Stimulated activated CD4-positive, alpha-beta T cell treated with anti-CD3 and anti-CD28 coated beads, Interleukin-1b, Interleukin-23, amount 100 ng/mL, for 1 hour (primary cell): ENCODE measurements at regions not wholly inside any gene's neighbourhood (a gene's known extent, or its start where the extent isn't known, plus 50 kb on each side); places are given as distances from the start of the nearest gene placed in this dataset.

Source experiments
- DNase-seq, 2 donors: peaks; one replicate each; pipeline ENCODE4 v3.0.0-alpha.2; 2020; ENCODE audit warnings: low read depth in 2 of 2

DNA sequence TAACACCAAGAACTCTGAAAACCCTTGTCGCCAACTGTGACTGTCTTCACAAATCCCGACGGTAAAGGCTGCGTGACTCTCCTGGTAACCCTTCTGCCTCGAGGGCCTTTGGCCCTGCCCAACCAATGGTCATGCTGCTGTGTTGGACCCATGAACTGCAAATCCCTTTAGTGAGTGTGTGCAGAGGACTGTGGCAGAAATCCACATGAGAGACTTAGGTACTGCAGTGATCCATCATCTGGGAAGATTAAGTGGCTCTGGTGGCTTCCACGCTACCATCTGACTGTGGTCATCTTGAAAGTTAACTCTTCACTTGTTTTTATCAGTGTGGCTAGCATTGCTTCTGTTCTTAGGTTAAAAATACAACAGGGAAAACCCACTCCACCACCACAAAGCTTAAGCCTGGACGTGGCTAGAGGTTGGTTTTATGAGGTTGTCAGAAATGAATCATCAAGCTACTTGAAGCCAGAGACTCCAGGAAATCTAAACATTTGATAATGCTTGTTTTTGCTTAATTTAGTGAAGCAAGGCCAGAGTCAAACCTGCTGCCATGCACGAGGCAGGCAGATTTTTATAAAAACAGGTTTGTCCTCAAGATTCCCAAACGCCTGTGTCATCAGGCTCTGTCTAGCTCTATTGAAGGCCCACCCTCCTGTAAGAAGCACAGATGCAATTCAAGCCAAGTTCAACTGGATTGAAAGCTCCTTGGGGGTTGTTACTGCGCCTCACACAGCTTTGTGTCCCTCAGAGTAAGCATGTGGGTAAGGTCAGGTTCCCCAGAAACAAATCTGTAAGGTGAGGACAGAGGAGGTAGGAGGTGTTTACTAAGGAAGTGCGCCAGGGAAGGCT, 52.7 kb upstream of the ERCC6L2 start:
- no peak for DNase-seq

DNA sequence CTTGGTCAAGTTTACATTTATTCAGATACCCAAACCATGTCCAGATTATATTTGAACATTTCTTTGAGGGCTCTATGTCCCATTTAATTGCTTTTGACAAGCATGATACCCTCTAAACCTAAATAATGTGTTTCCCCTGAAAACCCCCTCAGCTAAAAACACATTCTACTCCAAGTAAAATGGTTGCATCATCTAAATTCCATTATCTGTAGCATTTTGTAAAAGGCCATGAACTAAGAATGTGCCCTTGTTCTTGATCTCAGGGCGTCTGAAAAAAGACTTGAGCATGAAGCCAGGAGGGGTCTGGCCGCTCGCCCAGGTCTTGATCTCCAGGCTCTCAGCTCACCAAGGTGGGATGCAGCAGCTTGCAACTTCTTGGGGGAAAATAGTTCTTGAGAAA, 53.5 kb upstream of the ERCC6L2 start:
- DNase-seq = no peak

GRCh38 chr9:95820074-95820473, 55.4 kb upstream of the ERCC6L2 start:
- DNase-seq = no peak

DNA sequence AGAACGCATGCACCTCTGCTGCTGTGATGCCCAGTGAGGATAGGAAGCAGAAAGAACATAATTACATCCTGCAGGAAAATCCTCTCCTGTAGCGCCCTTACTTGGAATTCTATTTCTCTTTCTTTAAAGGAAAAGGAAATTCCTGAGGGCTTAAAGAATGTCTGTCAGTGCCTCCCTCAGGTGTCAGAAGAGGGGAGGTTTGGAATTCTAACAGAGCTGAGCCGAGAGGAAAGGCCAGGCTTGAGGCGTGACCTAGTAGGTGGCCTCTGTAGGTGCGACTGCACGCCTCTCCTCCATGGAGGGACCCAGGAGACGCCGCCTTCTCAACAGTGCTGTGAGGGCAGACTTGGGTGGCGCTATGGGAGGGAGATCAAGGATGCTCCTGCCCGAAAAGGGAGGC, 55.9 kb upstream of the ERCC6L2 start:
- no peak for DNase-seq

- no peak for DNase-seq
These were observed 58.3 kb upstream of the ERCC6L2 start for GRCh38 chr9:95817205-95817604.

- no peak for DNase-seq
These were observed 58.8 kb upstream of the ERCC6L2 start for GRCh38 chr9:95816716-95817115.

DNA sequence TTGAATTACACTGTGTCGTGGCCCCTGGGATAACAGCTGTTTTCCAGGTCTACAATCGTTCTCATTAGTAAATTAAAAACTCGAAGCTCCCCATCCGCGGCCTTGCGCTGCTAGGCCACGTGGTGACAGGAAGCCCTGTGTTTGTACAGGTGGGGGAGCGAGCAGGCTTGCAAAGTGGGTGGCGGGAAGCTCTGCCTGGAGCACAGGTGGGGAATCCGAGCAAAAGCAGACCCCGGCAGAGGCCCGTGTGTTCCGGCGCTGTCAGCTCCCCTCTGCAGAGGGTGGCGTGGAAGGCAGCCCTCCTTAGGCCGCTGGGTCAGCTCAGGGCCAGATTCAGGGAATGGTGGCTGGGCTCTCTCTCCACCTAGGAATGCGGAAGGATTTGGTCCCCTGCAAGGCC, 59.5 kb upstream of the ERCC6L2 start:
- DNase-seq = no peak

DNA sequence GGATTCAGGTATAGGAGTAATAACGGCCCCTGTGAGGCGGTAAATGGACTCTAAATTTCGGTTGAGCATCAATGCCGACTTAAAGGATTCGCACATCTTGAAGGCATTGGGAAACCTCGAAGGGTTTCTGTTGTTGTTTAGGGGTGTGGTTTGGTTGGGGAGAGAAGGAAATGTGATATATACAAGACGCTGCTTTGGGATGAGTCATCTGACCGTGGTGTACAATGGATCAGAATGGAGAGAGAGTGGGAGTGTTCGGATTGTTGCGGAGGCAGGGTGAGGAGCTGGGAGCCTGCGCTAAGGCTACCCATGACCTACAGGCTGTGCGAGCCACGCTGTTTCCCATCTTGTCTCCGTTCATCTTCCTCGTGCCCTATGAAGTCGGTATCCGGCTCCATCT, 60.4 kb upstream of the ERCC6L2 start:
- DNase-seq = no peak

- no peak for DNase-seq
These were observed 61.6 kb upstream of the ERCC6L2 start for GRCh38 chr9:95813923-95814322.

DNA sequence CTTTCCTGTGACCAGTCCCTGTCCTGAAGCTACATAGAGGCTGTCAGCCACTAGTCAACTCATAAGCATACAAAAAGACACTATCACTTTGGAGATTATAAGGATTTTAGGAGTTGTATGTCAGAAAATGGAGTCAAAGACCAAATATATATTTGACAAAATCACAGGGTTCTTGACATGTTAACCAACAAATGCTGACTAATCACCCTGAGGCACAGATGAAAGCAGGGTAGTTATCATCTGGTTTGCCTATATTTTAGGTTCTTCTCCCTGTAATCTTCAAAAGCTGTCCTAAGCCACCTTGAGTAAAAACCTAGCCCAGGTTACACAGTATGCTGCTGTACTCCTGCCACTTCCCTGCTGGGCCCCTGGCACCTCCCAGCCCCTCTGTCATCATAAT, 64.7 kb upstream of the ERCC6L2 start:
- DNase-seq = no peak

GRCh38 chr9:95810133-95810532, 65.4 kb upstream of the ERCC6L2 start:
- no peak for DNase-seq

DNA sequence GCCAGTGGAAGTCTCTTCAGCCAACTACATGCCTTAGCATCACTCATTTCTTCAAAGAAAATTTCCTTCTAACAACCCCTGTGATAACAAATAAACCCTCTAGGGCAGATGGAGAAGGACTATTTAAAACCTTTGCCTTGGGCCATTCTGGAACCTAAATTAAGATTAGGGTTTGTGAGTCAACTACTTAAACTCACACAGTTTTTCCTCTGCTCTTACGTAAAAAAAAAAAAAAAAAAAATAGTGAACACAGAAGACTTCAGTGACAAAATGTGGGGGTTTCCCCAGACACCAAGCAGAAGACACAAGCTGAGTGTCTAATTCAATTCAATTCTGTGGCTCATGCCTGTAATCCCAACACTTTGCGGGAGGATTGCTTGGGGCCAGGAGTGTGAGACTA, 65.8 kb upstream of the ERCC6L2 start:
- no peak for DNase-seq

- no peak for DNase-seq
These were observed 67.5 kb upstream of the ERCC6L2 start for GRCh38 chr9:95808011-95808410.

DNA sequence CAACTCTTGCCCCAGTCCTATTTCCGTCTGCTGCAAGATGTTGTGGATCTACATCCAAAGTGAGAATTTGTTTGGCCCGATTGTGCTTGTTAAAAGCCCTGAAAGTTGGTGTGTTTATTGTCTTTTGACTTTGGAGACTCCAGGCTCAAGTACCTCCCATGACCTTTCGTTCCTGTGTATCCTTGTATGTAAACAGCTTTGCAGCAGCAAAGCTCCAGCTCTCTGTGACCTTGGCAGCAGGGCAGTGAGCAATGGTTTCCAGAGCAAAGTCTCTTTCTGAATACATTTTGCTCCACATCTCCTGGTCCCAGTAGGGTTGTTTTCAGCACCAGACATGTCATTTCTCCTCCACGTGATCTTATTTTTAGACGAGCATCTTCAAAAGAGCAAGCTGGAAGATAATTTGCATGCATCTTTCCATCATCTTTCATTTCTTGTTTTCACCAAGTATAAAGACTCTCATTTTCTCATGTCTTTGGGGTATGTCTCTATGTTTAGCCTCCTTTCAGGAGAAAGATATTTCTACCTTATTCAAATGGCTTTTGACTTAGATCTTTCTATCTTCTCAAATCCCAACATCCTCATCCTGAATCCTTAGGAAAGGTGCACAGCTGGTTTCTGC, 68.1 kb upstream of the ERCC6L2 start:
- no peak for DNase-seq

DNA sequence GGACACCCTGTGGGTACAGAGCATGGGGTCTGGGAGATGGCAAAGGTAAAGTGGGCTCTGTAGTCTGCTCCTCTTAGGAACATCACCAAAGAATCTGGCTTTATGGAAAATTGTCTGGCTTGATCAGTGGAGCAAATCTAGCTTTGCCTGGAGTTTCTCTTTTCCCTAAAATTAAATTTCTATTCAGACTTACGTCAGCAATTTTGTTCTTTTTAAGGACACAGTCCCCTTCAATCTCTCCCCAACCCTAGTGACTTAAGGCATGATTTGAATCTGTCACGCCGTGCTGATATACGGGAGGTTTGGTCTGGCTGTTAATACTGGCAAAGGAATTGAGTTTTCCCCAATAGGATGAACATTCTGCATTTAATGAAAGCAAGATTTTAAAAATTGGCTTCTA, 72.3 kb upstream of the ERCC6L2 start:
- no peak for DNase-seq

GRCh38 chr9:95801797-95802196, 73.7 kb upstream of the ERCC6L2 start:
- no peak for DNase-seq

DNA sequence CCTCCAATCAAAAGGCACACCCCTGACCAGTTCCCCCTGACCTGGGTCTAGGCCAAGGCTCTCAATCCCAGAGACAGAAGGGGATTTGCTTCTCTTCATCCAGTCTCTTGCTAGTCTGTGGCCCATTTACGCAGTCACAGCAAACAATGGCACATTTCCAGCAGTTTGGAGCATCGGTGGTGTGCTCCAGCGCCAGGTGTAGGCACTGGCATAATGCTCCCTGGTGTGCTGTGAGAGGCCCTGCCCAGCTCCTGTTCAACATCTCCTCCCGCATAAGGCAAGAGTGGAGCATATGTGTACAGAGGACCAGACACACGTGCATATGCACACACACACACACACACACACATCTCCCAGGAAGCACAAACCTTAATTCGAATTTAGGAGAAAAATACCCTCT, 79.5 kb upstream of the ERCC6L2 start:
- no peak for DNase-seq

- no peak for DNase-seq
These were observed 81.3 kb upstream of the ERCC6L2 start for GRCh38 chr9:95793924-95794828.

- DNase-seq = no peak
These were observed 83.8 kb upstream of the ERCC6L2 start for GRCh38 chr9:95791695-95792094.

DNA sequence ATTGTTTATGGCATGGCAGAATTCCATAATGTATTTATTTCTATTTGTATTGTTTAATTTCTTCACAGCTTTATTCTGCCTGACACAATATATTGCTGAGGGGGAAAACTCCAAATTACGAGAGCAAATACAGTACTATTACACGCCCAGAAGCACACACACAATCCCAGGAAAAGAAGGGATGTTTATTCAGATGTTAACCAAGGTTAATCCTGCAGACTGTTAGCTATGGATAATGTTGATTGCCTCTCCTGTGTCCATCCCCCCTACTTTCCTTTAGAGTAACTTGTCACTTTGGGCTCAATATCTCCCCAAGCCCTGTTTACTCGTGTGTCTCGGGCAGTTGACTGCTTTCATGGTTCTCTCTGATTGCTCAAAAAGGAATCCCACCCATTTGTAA, 84.2 kb upstream of the ERCC6L2 start:
- no peak for DNase-seq

DNA sequence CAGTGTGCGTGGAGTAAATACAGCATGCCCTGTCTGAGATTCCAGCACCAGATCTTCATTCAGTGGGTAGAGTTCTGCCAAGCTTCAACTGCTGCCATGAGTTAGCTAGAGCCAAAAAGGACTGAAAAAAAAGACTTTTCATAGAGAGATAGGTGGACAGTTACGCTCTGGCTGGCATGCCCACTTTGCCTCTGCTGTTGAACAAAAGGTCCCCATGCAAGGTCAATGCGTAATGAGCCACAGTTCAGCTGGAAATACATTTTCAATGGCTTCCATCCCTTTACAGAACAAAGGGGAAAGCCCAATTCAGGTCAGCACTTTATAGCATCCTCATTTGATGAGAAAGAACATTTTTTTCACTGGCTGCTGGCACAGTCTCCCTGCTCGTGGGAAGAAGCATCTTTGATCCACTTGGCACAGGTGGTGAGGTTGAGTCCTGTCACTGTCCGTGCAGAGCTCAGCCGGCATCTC, 86.9 kb upstream of the ERCC6L2 start:
- no peak for DNase-seq

GRCh38 chr9:95788021-95788420, 87.5 kb upstream of the ERCC6L2 start:
- no peak for DNase-seq
